ENCODE measurements at regions not wholly inside any gene's neighbourhood (a gene's known extent, or its start where the extent isn't known, plus 50 kb on each side); places are given as distances from the start of the nearest gene placed in this dataset.

GRCh38 chr16:7217797-7218196, 114.8 kb upstream of the RBFOX1 start:
- no peaks in the 10 kb centered on the region for H3K36me3 Mint-ChIP-seq

DNA sequence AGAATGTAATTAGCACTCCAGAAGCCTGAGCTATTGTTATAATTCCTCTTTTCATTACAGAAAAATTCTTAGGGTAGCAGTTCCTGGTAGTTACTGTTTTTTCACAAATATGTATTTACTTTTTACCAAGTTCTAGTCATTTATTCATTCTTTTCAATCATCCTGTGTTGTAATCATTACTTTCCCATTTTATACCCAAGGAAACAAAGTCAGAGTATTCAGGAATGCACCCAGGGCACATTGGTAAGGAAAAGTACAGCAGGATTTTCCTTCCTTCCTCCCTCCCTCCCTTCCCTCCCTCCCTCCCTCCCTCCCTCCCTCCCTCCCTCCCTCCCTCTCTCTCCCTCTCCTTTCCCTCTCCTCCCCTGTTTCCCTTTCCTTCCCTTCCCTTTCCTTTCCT, 115.9 kb upstream of the RBFOX1 start:
- Mint-ChIP-seq H3K27me3 (no peaks in the 10 kb centered on the region), H3K36me3 (no peaks in the 10 kb centered on the region), H3K27ac (no peak overlapping the region), H3K4me3 (no peak overlapping the region), H3K4me1 (no peaks in the 10 kb centered on the region), H3K9me3 (peaks cover 6% of the 10 kb centered on the region)

More at GRCh38 chr16:7217797-7218196, 114.8 kb upstream of the RBFOX1 start:
- Mint-ChIP-seq H3K27ac (no peak overlapping the region), H3K27me3 (no peaks in the 10 kb centered on the region), H3K9me3 (peaks cover 6% of the 10 kb centered on the region), H3K4me3 (no peak overlapping the region), H3K4me1 (no peaks in the 10 kb centered on the region)

DNA sequence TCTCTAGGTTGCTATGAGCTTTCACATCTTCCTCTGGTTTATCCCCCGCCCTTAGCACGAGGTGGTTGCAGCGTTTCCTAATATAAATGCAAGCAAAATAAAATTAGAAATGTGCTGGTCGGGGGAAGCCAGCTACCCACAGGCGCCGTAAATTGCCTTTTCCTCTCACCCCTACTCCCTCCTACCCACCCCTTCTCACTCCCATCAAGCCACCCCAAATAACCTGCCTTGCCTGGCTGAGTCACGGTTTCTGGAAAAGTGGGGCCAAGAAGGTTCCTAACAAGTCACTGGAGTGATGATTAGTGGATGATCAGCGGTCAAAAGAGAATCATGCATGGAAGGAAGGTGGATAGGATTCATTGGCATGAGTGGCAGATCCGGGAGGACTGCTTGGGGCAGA, 120.9 kb upstream of the RBFOX1 start:
- Mint-ChIP-seq H3K27ac (no peak overlapping the region), H3K36me3 (no peaks in the 10 kb centered on the region), H3K27me3 (no peaks in the 10 kb centered on the region), H3K4me1 (no peaks in the 10 kb centered on the region), H3K4me3 (no peak overlapping the region), H3K9me3 (peaks cover 5% of the 10 kb centered on the region)

DNA sequence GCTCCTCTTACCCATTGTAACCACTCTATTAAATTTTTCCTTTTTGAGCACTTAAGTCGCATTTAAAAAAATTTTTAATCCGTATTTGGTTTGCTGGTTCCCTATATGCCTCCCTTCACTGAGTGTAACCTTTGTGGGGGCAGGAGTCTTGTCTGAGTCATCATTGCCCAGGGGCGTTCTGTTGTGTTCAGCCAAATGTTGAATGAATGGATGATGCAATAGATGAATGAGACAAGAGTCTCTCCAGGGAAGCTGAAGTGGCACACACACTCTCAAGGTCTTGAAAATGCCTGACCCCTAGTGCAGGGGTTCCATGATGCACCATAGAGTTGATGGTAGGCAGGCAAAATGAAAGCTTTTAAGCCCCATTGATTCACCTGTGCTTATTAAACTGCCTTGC, 123.0 kb upstream of the RBFOX1 start:
- Mint-ChIP-seq H3K27me3 (no peaks in the 10 kb centered on the region), H3K36me3 (no peaks in the 10 kb centered on the region), H3K4me3 (no peak overlapping the region), H3K27ac (no peak overlapping the region), H3K9me3 (peaks cover 5% of the 10 kb centered on the region), H3K4me1 (no peaks in the 10 kb centered on the region)

DNA sequence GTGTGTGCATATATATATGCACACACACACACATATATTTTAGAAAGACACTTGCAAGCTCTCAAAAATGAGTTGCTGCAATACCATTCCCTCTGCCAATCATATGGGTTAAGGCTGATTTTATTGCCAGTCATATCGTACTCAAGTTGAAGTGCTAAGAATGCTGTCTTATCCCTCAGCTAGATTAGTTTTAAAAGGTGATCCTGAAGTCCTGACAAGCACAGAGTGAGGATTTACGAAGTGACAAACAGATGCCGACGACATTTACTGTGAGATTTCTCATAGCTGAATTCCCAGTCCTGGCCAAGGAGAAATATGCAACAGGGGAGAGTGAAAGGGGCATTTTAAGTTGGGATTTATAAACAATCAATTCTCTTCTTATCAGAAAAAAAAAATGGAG, 126.2 kb upstream of the RBFOX1 start:
- Mint-ChIP-seq H3K4me3 (no peak overlapping the region), H3K9me3 (peaks cover 5% of the 10 kb centered on the region), H3K36me3 (no peaks in the 10 kb centered on the region), H3K4me1 (no peaks in the 10 kb centered on the region), H3K27me3 (no peaks in the 10 kb centered on the region), H3K27ac (no peak overlapping the region)

- Mint-ChIP-seq H3K4me3 (no peak overlapping the region), H3K9me3 (peaks cover 4% of the 10 kb centered on the region), H3K27ac (no peak overlapping the region), H3K27me3 (no peaks in the 10 kb centered on the region), H3K36me3 (no peaks in the 10 kb centered on the region), H3K4me1 (no peaks in the 10 kb centered on the region)
Observed at GRCh38 chr16:7200320-7200719, 132.3 kb upstream of the RBFOX1 start.

GRCh38 chr16:7185689-7186088, 147.0 kb upstream of the RBFOX1 start:
- Mint-ChIP-seq H3K4me3 (no peak overlapping the region), H3K4me1 (no peaks in the 10 kb centered on the region), H3K36me3 (no peaks in the 10 kb centered on the region), H3K27ac (no peak overlapping the region), H3K27me3 (no peaks in the 10 kb centered on the region), H3K9me3 (peaks cover 8% of the 10 kb centered on the region)

- Mint-ChIP-seq H3K4me1 (no peaks in the 10 kb centered on the region), H3K36me3 (no peaks in the 10 kb centered on the region), H3K27me3 (no peaks in the 10 kb centered on the region), H3K4me3 (no peak overlapping the region), H3K9me3 (peaks cover 8% of the 10 kb centered on the region), H3K27ac (no peak overlapping the region)
Observed at GRCh38 chr16:7185165-7185564, 147.5 kb upstream of the RBFOX1 start.

DNA sequence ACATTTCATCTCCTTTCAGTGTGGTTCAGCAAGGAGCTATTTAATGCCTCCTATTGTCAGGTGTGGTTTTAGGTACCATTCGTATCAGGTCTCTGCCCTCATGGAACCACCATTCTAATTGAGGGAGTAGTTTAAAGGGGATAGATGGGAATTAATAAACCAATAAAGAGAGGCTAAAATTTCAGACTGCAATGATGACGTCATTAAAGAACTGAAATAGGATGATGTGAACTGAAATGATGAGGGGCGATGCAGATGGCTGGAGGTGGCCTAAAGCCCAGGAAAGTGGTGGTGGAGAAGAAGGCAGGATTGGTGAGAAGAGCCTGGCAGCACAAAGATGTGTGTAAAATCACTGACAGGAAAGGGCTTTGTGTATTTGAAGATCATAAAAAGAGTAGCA, 148.9 kb upstream of the RBFOX1 start:
- Mint-ChIP-seq H3K9me3 (peaks cover 8% of the 10 kb centered on the region), H3K27me3 (no peaks in the 10 kb centered on the region), H3K4me3 (no peak overlapping the region), H3K27ac (no peak overlapping the region), H3K36me3 (no peaks in the 10 kb centered on the region), H3K4me1 (no peaks in the 10 kb centered on the region)

DNA sequence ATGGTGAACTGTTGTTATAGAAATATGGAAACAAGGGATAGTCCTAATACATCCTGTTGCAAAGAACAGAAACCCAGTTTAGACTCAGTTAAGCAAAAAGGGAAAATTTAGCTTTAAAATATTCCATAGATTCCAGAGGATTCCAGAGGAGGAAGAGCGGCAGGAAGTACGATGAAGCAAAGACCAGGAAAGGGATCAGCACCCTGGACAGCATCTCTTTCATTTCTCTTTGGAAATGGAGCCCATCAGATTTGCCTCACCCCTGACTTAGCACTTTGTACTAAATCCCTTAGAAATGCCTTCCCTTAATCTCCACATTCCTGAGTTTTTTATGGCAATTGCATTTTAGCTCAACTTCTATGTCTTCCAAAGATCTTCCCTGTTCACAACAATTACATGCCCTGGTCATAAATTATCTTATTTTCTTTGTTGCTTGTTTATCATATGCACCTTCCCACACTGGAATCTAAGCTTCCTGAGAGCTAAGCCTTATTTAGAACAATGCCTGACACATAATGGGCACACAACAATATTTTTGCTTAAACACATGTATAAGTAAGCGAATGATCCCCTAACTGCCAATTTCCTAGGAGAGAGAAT, 150.0 kb upstream of the RBFOX1 start:
- Mint-ChIP-seq H3K4me3 (no peak overlapping the region), H3K27me3 (no peaks in the 10 kb centered on the region), H3K9me3 (peaks cover 8% of the 10 kb centered on the region), H3K4me1 (no peaks in the 10 kb centered on the region), H3K27ac (no peak overlapping the region), H3K36me3 (no peaks in the 10 kb centered on the region)

- peaks cover 10% of the 10 kb centered on the region for H3K9me3 Mint-ChIP-seq
Observed at GRCh38 chr16:7177875-7178274, 154.8 kb upstream of the RBFOX1 start.

DNA sequence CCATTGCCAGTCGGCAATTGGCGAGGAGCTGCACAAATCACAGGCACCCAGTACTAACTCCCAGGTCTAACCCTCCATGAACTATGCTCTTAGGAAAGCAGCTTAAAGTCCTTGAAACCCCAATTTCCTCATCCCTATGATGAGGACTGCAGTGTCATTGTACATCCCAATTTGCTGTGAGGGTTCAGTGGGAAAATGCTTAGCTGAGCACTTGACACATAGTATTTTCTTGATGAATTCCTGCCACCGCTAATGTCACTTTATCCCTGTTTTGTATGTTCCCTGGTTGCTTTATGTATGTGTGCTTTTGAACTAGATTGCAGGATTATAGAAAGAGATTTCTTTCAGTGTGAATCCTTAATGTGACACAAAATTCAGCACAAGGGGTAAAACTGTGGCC, 161.5 kb upstream of the RBFOX1 start:
- H3K36me3 Mint-ChIP-seq = no peaks in the 10 kb centered on the region
- H3K9me3 Mint-ChIP-seq = peaks cover 15% of the 10 kb centered on the region
- H3K27ac Mint-ChIP-seq = no peak overlapping the region
- no peaks in the 10 kb centered on the region for H3K4me1 Mint-ChIP-seq
- H3K4me3 Mint-ChIP-seq = no peak overlapping the region
- no peaks in the 10 kb centered on the region for H3K27me3 Mint-ChIP-seq

More at GRCh38 chr16:7177875-7178274, 154.8 kb upstream of the RBFOX1 start:
- Mint-ChIP-seq H3K4me1 (no peaks in the 10 kb centered on the region), H3K4me3 (no peak overlapping the region), H3K36me3 (no peaks in the 10 kb centered on the region), H3K27me3 (no peaks in the 10 kb centered on the region), H3K27ac (no peak overlapping the region)

DNA sequence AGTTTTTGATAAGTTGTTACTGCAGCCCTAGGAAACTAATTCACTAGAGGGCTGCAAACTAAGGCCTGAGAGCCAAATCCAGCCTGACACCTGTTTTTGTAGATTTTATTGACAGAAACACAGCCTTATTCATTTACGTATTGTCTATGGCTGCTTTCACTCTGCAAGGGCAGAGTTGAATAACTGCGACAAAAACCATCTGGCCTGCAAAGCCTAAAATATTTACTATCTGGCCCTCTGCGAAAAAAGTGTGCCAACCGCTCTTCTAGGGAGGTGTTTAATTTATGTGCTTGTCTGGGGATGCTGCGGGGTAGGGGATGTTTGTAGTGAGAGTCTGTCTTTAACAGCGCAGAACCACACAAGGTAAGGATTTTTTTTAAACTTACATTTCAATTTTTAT, 165.0 kb upstream of the RBFOX1 start:
- Mint-ChIP-seq H3K4me3 (no peak overlapping the region), H3K9me3 (peaks cover 11% of the 10 kb centered on the region), H3K27ac (no peak overlapping the region), H3K27me3 (no peaks in the 10 kb centered on the region), H3K36me3 (no peaks in the 10 kb centered on the region), H3K4me1 (no peaks in the 10 kb centered on the region)

DNA sequence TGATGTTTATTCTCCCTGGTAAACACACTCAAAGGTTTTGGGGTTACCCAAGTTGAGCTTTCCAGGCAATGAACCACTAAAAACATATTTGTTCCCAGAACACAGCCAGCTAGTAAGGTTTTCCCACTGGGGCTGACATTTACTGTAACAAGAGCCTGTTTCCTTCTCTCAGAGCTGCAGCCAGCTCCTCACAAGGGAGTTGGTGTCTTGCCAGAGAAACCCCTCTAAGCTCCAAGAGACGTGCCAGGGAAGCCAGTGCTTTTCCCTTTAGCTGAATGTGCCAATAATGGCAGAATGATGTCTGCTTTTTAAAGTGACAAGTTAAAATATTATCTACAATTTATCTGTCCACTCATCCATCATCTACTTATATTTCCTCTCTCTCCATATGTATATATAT, 170.8 kb upstream of the RBFOX1 start:
- no peak overlapping the region for H3K27ac Mint-ChIP-seq
- no peaks in the 10 kb centered on the region for H3K4me1 Mint-ChIP-seq
- no peak overlapping the region for H3K4me3 Mint-ChIP-seq
- H3K36me3 Mint-ChIP-seq = no peaks in the 10 kb centered on the region
- no peaks in the 10 kb centered on the region for H3K27me3 Mint-ChIP-seq
- peaks cover 6% of the 10 kb centered on the region for H3K9me3 Mint-ChIP-seq

DNA sequence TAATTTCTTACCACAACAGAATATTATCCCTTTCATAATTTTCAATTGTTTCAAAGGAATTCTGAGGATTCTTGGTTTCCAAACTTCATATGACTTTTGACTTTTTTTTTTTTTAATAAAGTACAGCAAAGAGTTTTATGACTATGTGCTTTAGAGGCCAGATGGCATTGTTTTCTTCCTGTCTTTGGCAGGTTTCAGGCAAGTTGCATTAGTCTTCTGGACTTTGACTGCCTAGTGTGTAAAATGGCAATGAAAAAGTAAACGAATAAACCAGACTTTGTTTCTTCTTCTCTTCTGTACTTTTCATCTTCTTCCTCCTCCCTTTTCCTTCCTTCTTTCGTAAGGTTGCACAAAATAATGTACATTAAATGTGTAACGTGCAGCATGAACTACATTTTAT, 172.6 kb upstream of the RBFOX1 start:
- H3K9me3 Mint-ChIP-seq = peaks cover 6% of the 10 kb centered on the region
- H3K27ac Mint-ChIP-seq = no peak overlapping the region
- no peaks in the 10 kb centered on the region for H3K27me3 Mint-ChIP-seq
- H3K4me1 Mint-ChIP-seq = no peaks in the 10 kb centered on the region
- no peak overlapping the region for H3K4me3 Mint-ChIP-seq
- H3K36me3 Mint-ChIP-seq = no peaks in the 10 kb centered on the region

DNA sequence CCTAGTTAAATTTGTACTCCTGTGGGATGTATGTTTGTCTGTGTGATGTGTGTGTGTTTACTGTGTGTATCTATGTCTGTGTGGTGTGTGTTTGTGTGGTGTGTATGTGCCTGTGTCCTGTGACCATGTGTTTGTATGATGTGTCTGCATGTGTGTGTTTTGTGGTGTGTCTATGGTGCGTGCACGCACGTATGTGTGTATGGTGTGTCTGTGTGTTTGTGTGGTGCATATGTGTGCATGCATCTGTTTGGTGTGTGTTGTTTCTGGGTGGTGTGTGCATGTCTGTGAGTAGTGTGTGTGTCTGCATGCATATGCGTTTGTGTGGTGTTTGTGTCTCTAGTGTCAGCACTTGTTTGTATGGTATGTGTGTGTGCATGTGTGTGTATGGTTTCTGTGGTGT, 174.2 kb upstream of the RBFOX1 start:
- Mint-ChIP-seq H3K4me3 (no peak overlapping the region), H3K27me3 (no peaks in the 10 kb centered on the region), H3K36me3 (no peaks in the 10 kb centered on the region), H3K4me1 (no peaks in the 10 kb centered on the region), H3K27ac (no peak overlapping the region), H3K9me3 (peaks cover 6% of the 10 kb centered on the region)

- Mint-ChIP-seq H3K27ac (no peak overlapping the region), H3K27me3 (no peaks in the 10 kb centered on the region), H3K9me3 (peaks cover 9% of the 10 kb centered on the region), H3K36me3 (no peaks in the 10 kb centered on the region), H3K4me3 (no peak overlapping the region), H3K4me1 (no peaks in the 10 kb centered on the region)
Observed at GRCh38 chr16:7150230-7150629, 182.4 kb upstream of the RBFOX1 start.

All from activated naive CD4-positive, alpha-beta T cell treated with anti-CD3 and anti-CD28 coated beads, Interleukin-2, amount 50 U/mL, for 24 hours (primary cell).